Suppressor macrophage (primary cell): ENCODE measurements at regions not wholly inside any gene's neighbourhood (a gene's known extent, or its start where the extent isn't known, plus 50 kb on each side); places are given as distances from the start of the nearest gene placed in this dataset.

Experiments
- DNase-seq, 4 experiments: peaks; one replicate each; pipeline ENCODE4 v3.0.0-alpha.2; 2020 to 2022

- peak in 1 of 4 experiments; percentile 12 for DNase-seq
Observed at GRCh38 chr1:87165177-87165576, 163.5 kb upstream of the LMO4 start.

GRCh38 chr1:87167157-87167789 lies 161.4 kb upstream of the LMO4 start:
- DNase-seq, result no peak

GRCh38 chr1:87167848-87168525 lies 160.7 kb upstream of the LMO4 start:
- no peak for DNase-seq

GRCh38 chr1:87169263-87169910 lies 159.3 kb upstream of the LMO4 start:
- no peak for DNase-seq

- DNase-seq, result peak; percentile 25 to 66 (median 55)
Observed at GRCh38 chr1:87170157-87170556, 158.5 kb upstream of the LMO4 start.

- DNase-seq, result no peak
Observed at GRCh38 chr1:87170931-87171598, 157.6 kb upstream of the LMO4 start.

GRCh38 chr1:87173231-87173630 lies 155.4 kb upstream of the LMO4 start:
- DNase-seq, result no peak

- no peak for DNase-seq
Observed at GRCh38 chr1:87174724-87175245, 153.9 kb upstream of the LMO4 start.

GRCh38 chr1:87176087-87176486 lies 152.6 kb upstream of the LMO4 start:
- peak; percentile 22 to 44 (median 42) for DNase-seq

GRCh38 chr1:87176514-87176913 lies 152.2 kb upstream of the LMO4 start:
- DNase-seq, result peak in 3 of 4 experiments; percentile 32 to 43 (median 40)

GRCh38 chr1:87178441-87178840 lies 150.2 kb upstream of the LMO4 start:
- no peak for DNase-seq

GRCh38 chr1:87179076-87179810 lies 149.4 kb upstream of the LMO4 start:
- peak in 3 of 4 experiments; percentile 20 to 26 (median 25) for DNase-seq

GRCh38 chr1:87179851-87180519 lies 148.7 kb upstream of the LMO4 start:
- peak; percentile 69 to 85 (median 72) for DNase-seq

- DNase-seq, result no peak
Observed at GRCh38 chr1:87180682-87181081, 148.0 kb upstream of the LMO4 start.

- no peak for DNase-seq
Observed at GRCh38 chr1:87182611-87183010, 146.1 kb upstream of the LMO4 start.

- no peak for DNase-seq
Observed at GRCh38 chr1:87185077-87185476, 143.6 kb upstream of the LMO4 start.

- peak in 3 of 4 experiments; percentile 44 to 53 (median 47) for DNase-seq
Observed at GRCh38 chr1:87186346-87186745, 142.3 kb upstream of the LMO4 start.

GRCh38 chr1:87188640-87189039 lies 140.0 kb upstream of the LMO4 start:
- DNase-seq, result no peak

GRCh38 chr1:87190402-87190801 lies 138.3 kb upstream of the LMO4 start:
- DNase-seq, result no peak

- no peak for DNase-seq
Observed at GRCh38 chr1:87191646-87192045, 137.0 kb upstream of the LMO4 start.

GRCh38 chr1:87194271-87194774 lies 134.4 kb upstream of the LMO4 start:
- DNase-seq, result no peak
